ENCODE measurements at regions not wholly inside any gene's neighbourhood (a gene's known extent, or its start where the extent isn't known, plus 50 kb on each side); places are given as distances from the start of the nearest gene placed in this dataset.

DNA sequence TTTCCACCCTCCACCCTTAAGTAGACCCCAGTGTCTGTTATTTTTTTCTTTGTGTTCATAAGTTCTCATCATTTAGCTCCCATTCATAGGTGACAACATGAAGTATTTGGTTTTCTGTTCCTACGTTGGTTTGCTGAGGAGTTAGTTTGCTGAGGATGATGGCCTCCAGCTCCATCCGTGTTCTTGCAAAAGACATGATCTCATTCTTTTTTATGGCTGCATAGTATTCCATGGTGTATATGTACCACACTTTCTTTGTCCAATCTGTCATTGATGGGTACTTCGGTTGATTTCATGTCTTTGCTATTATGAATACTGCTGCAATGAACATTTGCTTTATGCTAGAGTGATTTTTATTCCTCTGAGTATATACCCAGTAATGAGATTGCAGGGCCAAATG lies 301.2 kb downstream of the ADGRG6 start:
- no peak overlapping the region for H3K4me3 ChIP-seq (ENCODE audit: control insufficient read depth, low read depth, low read length)
- DNase-seq (ENCODE audit: low read depth): no peak
- no peak for TF ChIP-seq CTCF (IDR thresholded peaks at IDR 0.05; ENCODE audit: control insufficient read depth, insufficient read depth, low read depth, low read length, missing control alignments)

DNA sequence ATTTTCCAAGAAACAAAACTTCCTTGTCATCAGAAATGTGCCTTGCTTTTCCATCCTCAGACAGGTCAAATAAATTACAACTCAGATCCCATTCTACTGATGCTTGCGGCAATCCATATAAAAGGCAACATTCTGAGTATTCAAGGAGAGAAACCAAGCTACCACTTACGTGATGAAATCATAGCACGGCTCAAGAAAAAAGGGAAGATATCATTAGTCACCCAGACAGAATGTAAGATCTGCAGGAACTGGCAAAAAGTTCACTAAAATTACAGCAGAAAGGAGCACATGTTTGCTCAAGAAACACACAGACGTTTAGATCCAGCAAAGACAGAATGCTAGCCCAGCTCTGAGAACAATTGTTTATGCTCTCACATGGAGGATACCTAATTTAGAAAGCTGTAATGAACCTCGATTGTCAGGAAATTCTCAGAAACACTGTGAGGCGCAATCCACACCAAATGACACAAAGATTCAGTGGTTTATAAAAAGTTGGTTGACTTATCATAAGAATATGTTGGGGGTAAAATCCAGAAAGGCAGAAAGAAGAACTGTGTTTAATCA lies 304.2 kb downstream of the ADGRG6 start:
- TF ChIP-seq CTCF (IDR thresholded peaks at IDR 0.05; ENCODE audit: control insufficient read depth, insufficient read depth, low read depth, low read length, missing control alignments): no peak
- peak; percentile 52 for DNase-seq (ENCODE audit: low read depth)

GRCh38 chr6:142612956-142613355 lies 311.1 kb downstream of the ADGRG6 start:
- no peak for DNase-seq (ENCODE audit: low read depth)

More for the DNA sequence above, 304.2 kb downstream of the ADGRG6 start:
- H3K4me3 ChIP-seq (ENCODE audit: control insufficient read depth, low read depth, low read length): no peak overlapping the region

GRCh38 chr6:142613981-142614380 lies 312.2 kb downstream of the ADGRG6 start:
- no peak for TF ChIP-seq CTCF (IDR thresholded peaks at IDR 0.05; ENCODE audit: control insufficient read depth, insufficient read depth, low read depth, low read length, missing control alignments)
- DNase-seq (ENCODE audit: low read depth): no peak

More at GRCh38 chr6:142612956-142613355, 311.1 kb downstream of the ADGRG6 start:
- no peak overlapping the region for H3K4me3 ChIP-seq (ENCODE audit: control insufficient read depth, low read depth, low read length)
- TF ChIP-seq CTCF (IDR thresholded peaks at IDR 0.05; ENCODE audit: control insufficient read depth, insufficient read depth, low read depth, low read length, missing control alignments): no peak

DNA sequence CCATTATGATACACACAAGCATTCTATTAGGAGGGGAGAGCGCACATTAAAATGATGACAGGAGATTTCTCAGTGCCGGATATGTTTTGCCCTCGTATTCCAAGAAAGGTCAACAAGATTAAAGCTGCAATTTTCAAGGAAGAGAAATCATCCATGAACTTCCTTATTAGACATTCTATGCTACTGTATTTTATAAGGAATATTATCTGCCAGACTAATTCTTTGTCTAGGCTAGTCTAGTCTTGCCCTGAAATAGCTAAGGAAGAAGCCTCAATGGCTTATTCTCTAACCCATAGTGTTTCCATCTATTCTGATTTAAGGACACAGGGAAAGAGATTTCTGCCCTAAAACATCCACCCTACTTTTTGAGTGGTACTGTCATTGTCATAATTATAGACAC lies 315.4 kb downstream of the ADGRG6 start:
- TF ChIP-seq CTCF (IDR thresholded peaks at IDR 0.05; ENCODE audit: control insufficient read depth, insufficient read depth, low read depth, low read length, missing control alignments): no peak
- no peak for DNase-seq (ENCODE audit: low read depth)

More at GRCh38 chr6:142613981-142614380, 312.2 kb downstream of the ADGRG6 start:
- H3K4me3 ChIP-seq (ENCODE audit: control insufficient read depth, low read depth, low read length): no peak overlapping the region

DNA sequence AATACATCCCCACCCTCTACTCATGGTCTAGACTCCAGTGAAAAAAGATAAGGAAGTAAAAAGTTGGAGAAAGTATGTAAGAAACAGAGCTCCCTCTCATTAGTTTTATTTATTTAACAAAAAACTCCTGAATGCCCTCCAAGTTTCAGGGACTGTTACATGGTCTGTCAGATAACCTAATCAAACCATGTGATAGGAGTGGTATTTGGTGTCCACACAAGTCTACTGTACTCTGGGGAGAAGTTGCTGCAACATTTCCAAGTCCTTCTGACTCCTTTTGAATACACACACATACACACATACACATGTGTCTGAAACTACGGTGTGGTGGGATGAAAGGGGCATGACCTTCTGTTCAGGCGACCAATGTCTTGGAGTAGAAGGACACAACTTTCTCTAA lies 320.0 kb downstream of the ADGRG6 start:
- no peak overlapping the region for H3K4me3 ChIP-seq (ENCODE audit: control insufficient read depth, low read depth, low read length)

More for the DNA sequence above, 315.4 kb downstream of the ADGRG6 start:
- no peak overlapping the region for H3K4me3 ChIP-seq (ENCODE audit: control insufficient read depth, low read depth, low read length)

More for the DNA sequence above, 320.0 kb downstream of the ADGRG6 start:
- DNase-seq (ENCODE audit: low read depth): no peak
- no peak for TF ChIP-seq CTCF (IDR thresholded peaks at IDR 0.05; ENCODE audit: control insufficient read depth, insufficient read depth, low read depth, low read length, missing control alignments)

Measured in AG09309 (cell line).